IMR-90 (cell line): ENCODE measurements at regions not wholly inside any gene's neighbourhood (a gene's known extent, or its start where the extent isn't known, plus 50 kb on each side); places are given as distances from the start of the nearest gene placed in this dataset.

Experiments used
- CEBPB ChIP-seq: IDR thresholded peaks from 2 replicates; pipeline ENCODE4 v1.6.1; 2012; ENCODE audit warnings: low read depth, low read length, improper control_type of control experiment
- CTCF ChIP-seq: conservative IDR thresholded peaks from 2 replicates; pipeline ENCODE4 v1.5.1; 2012; ENCODE audit warnings: mild to moderate bottlenecking, low read depth, low read length, improper control_type of control experiment
- MAFK ChIP-seq: IDR thresholded peaks from 2 replicates; pipeline ENCODE4 v1.6.1; 2012; ENCODE audit warnings: low read depth, low read length, improper control_type of control experiment
- MAZ ChIP-seq: IDR thresholded peaks from 2 replicates; pipeline ENCODE4 v1.6.1; 2012; ENCODE audit warnings: low read depth, mild to moderate bottlenecking, low read length, improper control_type of control experiment, moderate library complexity, borderline replicate concordance
- MXI1 ChIP-seq: IDR thresholded peaks from 2 replicates; pipeline ENCODE4 v1.6.1; 2012; ENCODE audit warnings: low read depth, mild to moderate bottlenecking, low read length, moderate library complexity, borderline replicate concordance
- POLR2A ChIP-seq: IDR thresholded peaks from 2 replicates; pipeline ENCODE4 v1.6.1; 2012; ENCODE audit warnings: mild to moderate bottlenecking, low read depth, low read length
- RAD21 ChIP-seq: IDR thresholded peaks from 2 replicates; pipeline ENCODE4 v1.6.1; 2012; ENCODE audit warnings: low read length, improper control_type of control experiment
- RCOR1 ChIP-seq: IDR thresholded peaks from 2 replicates; pipeline ENCODE4 v1.6.1; 2012; ENCODE audit warnings: mild to moderate bottlenecking, low read length, improper control_type of control experiment; ENCODE audit not compliant: insufficient replicate concordance
- SMC3 ChIP-seq: fragments of 150-350 bp; IDR thresholded peaks from 2 replicates; pipeline ENCODE4 v1.6.1; 2016; ENCODE audit warnings: low read depth, mild to moderate bottlenecking, antibody characterized with exemption, low read length, moderate library complexity

- no peak for TF ChIP-seq CTCF
- no peak for TF ChIP-seq MAZ
- TF ChIP-seq RCOR1: no peak
- TF ChIP-seq RAD21: no peak
- TF ChIP-seq MAFK: no peak
- TF ChIP-seq POLR2A: no peak
- TF ChIP-seq MXI1: no peak
- no peak for TF ChIP-seq CEBPB
- no peak for TF ChIP-seq SMC3
Observed at GRCh38 chr2:204475399-204475798, 69.9 kb upstream of the PARD3B start.
